AG20443 (cell line): ENCODE measurements at regions not wholly inside any gene's neighbourhood (a gene's known extent, or its start where the extent isn't known, plus 50 kb on each side); places are given as distances from the start of the nearest gene placed in this dataset.
"Not testable (repeated sequence)": the region's sequence is repeated elsewhere in the genome, so short reads cannot be mapped to it uniquely, and the experiment has no call there.

Experiments used
- DNase-seq: peaks from one replicate; pipeline ENCODE4 v3.0.0; 2012; ENCODE audit warnings: low spot score, mixed read lengths

DNA sequence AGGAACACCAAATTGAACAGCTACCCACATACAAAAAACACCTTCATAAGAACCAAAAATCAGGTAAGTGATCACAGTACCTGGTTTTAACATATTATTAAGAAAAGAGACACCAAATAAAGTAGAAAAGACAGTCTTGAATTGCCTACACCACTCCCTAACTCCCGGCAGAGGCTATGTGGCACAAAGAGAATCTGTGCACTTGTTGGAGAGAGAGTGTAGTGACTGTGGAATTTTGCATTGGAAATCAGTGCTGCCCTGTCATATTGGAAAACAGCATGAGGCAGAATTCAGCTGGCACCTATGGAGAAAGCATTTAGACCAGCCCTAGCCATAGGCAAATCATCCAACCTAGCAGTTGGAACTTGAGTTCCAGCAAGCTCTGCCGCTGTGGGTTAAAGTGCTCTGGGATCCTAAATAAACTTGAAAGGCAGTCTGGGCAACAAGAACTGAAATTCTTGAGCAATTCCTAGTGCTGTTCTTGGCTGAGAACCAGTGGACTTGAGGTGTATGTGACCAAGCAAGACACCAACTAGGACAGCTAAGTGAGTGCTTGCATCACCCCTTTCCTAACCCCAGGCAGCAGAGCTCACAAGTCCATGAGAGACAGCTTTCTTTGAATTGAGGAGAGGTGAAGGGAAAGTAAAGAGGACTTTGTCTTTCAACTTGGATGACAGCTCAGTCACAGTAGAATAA lies 969.6 kb upstream of the ALCAM start:
- DNase-seq, result peak; percentile 10

GRCh38 chr3:104397713-104398112 lies 969.0 kb upstream of the ALCAM start:
- DNase-seq, result no peak

DNA sequence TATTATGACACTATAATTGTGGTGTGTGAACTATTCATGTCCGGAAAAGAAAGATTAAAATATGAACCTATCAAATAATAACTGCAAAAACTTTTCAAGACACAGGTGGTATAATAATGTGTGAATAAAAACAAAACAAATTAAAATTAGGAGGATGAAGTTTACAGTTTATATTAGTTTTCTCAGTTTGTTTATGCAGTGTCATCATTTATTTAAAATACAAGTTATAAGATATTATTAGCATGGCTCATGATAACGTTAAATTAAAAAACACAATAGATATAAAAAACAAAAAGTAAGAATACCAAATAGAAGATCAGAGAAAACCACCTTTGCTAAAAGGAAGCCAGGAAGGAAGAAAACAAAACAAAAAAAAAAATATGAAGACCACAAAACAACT lies 963.8 kb upstream of the ALCAM start:
- no peak for DNase-seq

DNA sequence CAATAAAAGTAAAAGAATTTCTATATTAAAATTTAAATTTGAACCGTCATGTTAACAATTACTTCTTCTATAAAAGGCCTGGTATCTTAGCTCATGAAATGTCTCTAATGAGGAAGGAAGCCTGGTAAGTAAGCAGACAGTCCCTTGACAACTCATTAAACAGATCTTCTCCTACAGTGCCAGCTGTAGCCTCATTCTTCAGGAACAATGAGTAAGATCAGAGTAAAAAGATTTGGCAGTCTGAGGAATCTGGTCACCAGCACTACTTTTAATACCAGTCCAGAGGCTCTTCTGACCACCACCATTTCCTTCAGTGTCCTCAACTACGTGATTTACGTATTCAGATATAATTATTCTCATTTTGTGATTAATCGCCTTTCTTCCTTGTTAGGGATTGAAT lies 955.0 kb upstream of the ALCAM start:
- DNase-seq, result peak; percentile 24

- no peak for DNase-seq
These were observed 953.8 kb upstream of the ALCAM start for GRCh38 chr3:104412608-104413580.

DNA sequence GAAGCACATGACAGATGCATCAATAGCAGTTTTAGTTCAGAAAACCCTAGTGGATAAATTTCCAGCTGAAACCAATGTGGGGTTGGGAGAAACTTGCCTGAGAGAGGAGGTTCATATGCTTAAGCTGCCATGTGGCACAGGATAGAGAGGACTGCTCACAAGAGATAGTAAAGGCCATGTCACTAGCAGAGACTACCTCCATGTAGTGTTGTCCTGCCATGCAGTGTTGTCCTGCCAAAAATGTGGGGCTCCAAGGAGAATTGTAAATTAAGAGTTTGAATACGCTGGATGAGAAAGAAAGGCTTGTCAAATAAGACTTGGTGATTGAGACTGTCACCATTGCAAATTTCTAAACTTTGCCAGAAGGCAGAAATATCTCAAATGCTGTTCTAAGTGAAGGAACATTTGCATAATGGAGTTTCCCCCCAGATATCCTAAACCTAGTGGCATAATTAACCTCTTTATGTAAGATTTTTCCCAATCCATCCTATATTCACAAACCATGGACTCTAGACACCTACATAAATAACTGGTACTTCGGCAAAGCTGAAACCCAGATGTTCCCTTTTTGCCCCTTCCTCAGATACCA lies 938.3 kb upstream of the ALCAM start:
- no peak for DNase-seq

GRCh38 chr3:104429727-104430126 lies 937.0 kb upstream of the ALCAM start:
- no peak for DNase-seq

DNA sequence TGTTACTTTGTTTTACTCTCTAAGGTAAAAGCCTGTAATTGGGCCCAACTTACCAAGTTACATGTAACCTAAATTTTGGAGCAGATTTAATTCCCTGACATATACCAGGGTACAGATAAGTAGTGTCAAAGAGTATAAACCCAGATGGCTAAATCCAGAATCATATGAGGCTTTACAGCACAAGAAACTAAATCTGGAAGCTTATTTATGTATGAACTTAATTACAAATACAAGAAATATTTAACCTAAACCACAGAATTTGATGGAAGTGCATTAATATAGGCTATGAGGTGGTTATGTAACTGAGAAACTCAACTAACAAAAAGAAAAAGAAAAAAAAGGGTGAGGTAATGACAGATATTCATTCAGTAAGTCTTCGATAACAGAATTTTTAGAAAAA lies 930.2 kb upstream of the ALCAM start:
- DNase-seq, result no peak

DNA sequence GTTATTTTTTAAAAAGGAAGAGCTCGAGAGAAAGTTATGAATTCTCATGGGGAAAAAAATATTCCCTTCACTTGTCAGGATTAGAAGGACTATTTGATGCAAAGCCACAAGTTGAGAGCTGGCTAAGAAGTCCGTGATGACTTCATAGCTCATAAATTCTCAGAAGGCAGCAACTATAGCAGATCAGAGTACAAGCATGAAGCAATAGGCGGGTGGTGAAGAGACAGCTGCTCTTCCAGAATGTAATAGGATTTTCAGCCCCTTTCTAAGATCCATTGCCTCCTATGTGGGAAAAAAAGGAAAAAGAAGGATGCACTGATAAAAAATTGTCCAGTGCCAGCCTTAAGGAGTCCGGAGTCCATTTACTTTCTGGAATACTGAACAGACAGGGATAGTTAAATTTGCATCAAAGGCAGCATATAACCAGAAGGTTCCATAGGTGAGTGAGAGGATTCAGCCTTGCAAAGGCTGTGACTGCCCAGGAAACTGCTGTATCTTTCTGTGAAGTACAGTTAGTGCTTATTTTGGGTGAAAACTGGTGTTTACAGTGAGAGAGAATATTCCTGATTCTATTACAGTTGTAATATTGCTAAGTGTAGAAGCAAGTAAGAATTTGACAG lies 929.5 kb upstream of the ALCAM start:
- peak; percentile 62 for DNase-seq

- DNase-seq, result peak; percentile 35
These were observed 928.8 kb upstream of the ALCAM start for GRCh38 chr3:104437891-104438290.

DNA sequence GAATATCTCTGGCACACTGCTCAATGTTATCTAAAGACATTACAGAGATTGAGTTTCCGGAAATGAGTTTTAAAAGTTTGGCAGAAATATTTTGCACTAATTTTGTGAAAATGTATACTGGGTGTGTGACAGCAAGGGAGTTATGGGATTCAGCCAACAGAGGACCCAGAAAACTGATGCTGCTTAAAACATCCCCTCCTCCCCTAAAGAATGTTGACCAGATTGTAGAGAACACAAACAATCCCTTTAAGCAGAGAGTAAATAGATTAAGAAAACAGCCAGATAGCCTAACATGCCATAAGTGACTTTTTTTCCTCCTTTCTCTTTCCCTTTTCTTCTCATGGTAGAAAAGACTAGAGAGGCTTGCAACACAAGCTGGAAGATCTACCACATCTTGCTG lies 928.0 kb upstream of the ALCAM start:
- no peak for DNase-seq

DNA sequence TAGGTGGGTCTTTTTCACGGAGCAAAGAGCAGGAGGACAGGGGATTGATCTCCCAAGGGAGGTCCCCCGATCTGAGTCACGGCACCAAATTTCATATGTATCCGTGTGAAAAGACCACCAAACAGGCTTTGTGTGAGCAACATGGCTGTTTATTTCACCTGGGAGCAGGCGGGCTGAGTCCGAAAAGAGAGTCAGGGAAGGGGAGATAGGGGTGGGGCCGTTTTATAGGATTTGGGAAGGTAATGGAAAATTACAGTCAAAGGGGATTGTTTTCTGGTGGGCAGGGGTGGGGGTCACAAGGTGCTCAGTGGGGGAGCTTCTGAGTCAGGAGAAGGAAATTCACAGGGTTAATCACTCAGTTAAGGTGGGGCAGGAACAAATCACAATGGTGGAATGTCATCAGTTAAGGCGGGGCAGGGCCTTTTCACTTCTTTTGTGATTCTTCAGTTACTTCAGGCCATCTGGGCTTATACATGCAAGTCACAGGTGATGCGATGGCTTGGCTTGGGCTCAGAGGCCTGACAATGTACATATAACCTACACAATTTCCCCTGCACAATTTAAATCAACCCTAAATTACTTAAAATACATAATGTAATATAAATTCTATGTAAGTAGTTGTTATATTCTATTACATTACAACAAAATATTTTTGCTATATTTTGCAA lies 921.3 kb upstream of the ALCAM start:
- not testable (repeated sequence) for DNase-seq

GRCh38 chr3:104447681-104448080 lies 919.0 kb upstream of the ALCAM start:
- DNase-seq, result no peak

- DNase-seq, result no peak
These were observed 914.0 kb upstream of the ALCAM start for GRCh38 chr3:104452697-104453096.

- no peak for DNase-seq
These were observed 908.1 kb upstream of the ALCAM start for GRCh38 chr3:104458657-104459056.

GRCh38 chr3:104460477-104461406 lies 906.0 kb upstream of the ALCAM start:
- peak; percentile 73 for DNase-seq

DNA sequence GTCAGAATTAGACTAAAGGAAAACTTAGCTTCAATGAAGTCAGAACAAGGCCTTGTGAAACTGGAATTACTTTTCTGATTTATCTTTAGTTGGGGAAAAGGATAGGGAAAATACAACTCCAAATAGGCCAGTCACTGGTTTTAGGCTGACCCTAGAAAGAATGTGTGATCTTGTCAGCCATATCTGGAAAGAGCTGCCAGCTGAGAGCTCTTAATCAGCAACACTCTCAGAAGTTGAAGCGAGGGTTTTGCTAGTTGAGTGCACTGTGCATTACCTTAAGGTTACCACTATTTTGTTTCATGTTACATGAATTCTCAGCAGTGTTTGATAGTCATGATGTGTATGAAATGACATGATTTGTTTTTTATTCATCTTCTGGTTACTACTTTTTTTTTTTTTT lies 905.3 kb upstream of the ALCAM start:
- no peak for DNase-seq

GRCh38 chr3:104472221-104472620 lies 894.5 kb upstream of the ALCAM start:
- DNase-seq, result no peak

DNA sequence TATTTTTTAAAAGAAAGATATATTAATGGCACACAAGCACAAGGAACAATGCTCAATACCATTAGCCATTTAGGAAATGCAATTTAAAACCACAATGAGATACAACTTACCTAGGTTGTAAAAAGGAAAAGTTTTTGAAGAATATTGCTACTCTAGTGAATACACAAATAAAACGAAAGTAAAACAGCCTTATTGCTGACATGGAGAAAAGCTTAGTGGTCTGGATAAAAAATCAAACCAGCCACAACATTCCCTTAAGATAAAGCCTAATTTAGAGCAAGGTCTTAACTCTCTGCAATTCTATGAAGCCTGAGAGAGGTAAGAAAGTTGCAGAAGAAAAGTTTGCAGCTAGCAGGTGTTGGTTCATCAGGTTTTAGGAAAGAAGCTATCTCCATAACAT lies 892.7 kb upstream of the ALCAM start:
- no peak for DNase-seq

DNA sequence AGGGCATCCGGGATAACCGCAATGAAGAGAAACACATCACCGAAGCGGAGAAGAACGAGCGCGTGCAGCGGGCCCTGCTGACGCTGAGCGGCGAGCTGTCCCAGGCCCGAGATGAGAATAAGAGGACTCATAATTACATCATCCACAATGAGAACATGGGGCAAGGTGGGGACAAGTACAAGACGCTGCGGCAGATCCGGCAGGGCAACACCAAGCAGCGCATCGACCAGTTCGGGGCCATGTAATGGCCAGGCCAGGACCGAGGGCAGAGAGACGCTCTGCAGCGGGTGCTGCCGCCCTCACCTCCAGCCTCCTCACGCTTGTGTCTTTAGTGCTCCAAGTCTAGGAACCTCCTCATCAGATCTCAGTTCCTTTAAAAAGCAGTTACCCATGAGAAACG lies 863.7 kb upstream of the ALCAM start:
- no peak for DNase-seq
